SK-N-SH treated with all-trans-retinoic acid at 6 μM for 48 hours (cell line): ENCODE measurements at regions not wholly inside any gene's neighbourhood (a gene's known extent, or its start where the extent isn't known, plus 50 kb on each side); places are given as distances from the start of the nearest gene placed in this dataset.

Experiments
- ARNTL ChIP-seq: fragments of 450-650 bp; formaldehyde crosslinking; IDR thresholded peaks from 2 replicates; pipeline ENCODE4 v1.5.0; 2020; ENCODE audit warnings: low read depth, mild to moderate bottlenecking, moderate library complexity, borderline replicate concordance
- BACH2 ChIP-seq: fragments of 250-450 bp; sonication (Bioruptor Pico); IDR thresholded peaks from 2 replicates; pipeline ENCODE4 v1.9.0; 2021; ENCODE audit warnings: mild to moderate bottlenecking, borderline replicate concordance
- TCF4 ChIP-seq: fragments of 250-450 bp; sonication (Bioruptor Pico); IDR thresholded peaks from 2 replicates; pipeline ENCODE4 v1.8.0; 2021; ENCODE audit warnings: mild to moderate bottlenecking, moderate library complexity, borderline replicate concordance
- ZC3H10 ChIP-seq: fragments of 250-450 bp; sonication (Bioruptor Pico); IDR thresholded peaks from 2 replicates; pipeline ENCODE4 v1.5.1; 2021; ENCODE audit warnings: mild to moderate bottlenecking, moderate library complexity
- ZFP3 ChIP-seq: fragments of 250-450 bp; sonication (Bioruptor Pico); IDR thresholded peaks from 2 replicates; pipeline ENCODE4 v1.5.0; 2020; ENCODE audit warnings: mild to moderate bottlenecking, moderate library complexity
- ZNF70 ChIP-seq: fragments of 450-650 bp; formaldehyde crosslinking; IDR thresholded peaks from 2 replicates; pipeline ENCODE4 v1.5.0; 2020; ENCODE audit warnings: mild to moderate bottlenecking, moderate library complexity

- no peak for TF ChIP-seq ZNF70 (CRISPR knock-in tag)
- TF ChIP-seq ZFP3: no peak
- TF ChIP-seq ARNTL (CRISPR knock-in tag): no peak
- TF ChIP-seq TCF4 (CRISPR knock-in tag): no peak
- no peak for TF ChIP-seq BACH2 (CRISPR knock-in tag)
- TF ChIP-seq ZC3H10: no peak
Observed at GRCh38 chr4:79016878-79017277, 77.6 kb upstream of the PAQR3 start.
